Thoracic aorta (tissue), 2 donors: ENCODE measurements at regions not wholly inside any gene's neighbourhood (a gene's known extent, or its start where the extent isn't known, plus 50 kb on each side); places are given as distances from the start of the nearest gene placed in this dataset.
"Not testable (repeated sequence)": the region's sequence is repeated elsewhere in the genome, so short reads cannot be mapped to it uniquely, and the experiment has no call there.

Source experiments
- ATAC-seq: fragments of 150-250 bp; one replicate; pipeline ENCODE4 v1.8.0; 2017; ENCODE audit warnings: low read depth; ENCODE audit not compliant: insufficient number of reproducible peaks, low FRiP score
- DNase-seq: peaks from one replicate; pipeline ENCODE4 v3.0.0-alpha.2; 2020; ENCODE audit warnings: low spot score
- H3K27ac ChIP-seq, 2 donors: fragments of 200-600 bp; sonication (generic); 1 replicate in 1 of 2; 2 replicates in 1 of 2; pipeline ENCODE4 v1.5.1; 2016; ENCODE audit warnings: mild to moderate bottlenecking in 2 of 2, moderate library complexity in 2 of 2
- H3K27me3 ChIP-seq: fragments of 200-600 bp; sonication (generic); replicated peaks from 2 replicates; pipeline ENCODE4 v1.6.0; 2016; ENCODE audit warnings: mild to moderate bottlenecking; ENCODE audit not compliant: insufficient read depth
- H3K36me3 ChIP-seq: fragments of 200-600 bp; sonication (generic); one replicate; pipeline ENCODE4 v1.5.1; 2016
- H3K4me1 ChIP-seq, 2 donors: fragments of 200-600 bp; sonication (generic); 1 replicate in 1 of 2; 2 replicates in 1 of 2; pipeline versions ENCODE4 v1.5.1 to v1.6.0; 2016; ENCODE audit warnings: low read depth in 2 of 2, mild to moderate bottlenecking in 1 of 2; ENCODE audit not compliant: control insufficient read depth in 1 of 2
- H3K4me3 ChIP-seq: fragments of 200-600 bp; sonication (generic); 2 replicates; pipeline ENCODE4 v1.5.1; 2016; ENCODE audit warnings: mild to moderate bottlenecking
- H3K9me3 ChIP-seq: fragments of 200-600 bp; sonication (generic); 2 replicates; pipeline ENCODE4 v1.5.1; 2016
- TF ChIP-seq, protein P1 (sequence below): fragments of 200-600 bp; sonication (generic); IDR thresholded peaks from one replicate; pipeline ENCODE4 v1.5.1; 2019; ENCODE audit warnings: antibody characterized with exemption

- ATAC-seq: no peak
Measured at GRCh38 chr2:40020997-40021396, 241.9 kb upstream of the THUMPD2 start.

DNA sequence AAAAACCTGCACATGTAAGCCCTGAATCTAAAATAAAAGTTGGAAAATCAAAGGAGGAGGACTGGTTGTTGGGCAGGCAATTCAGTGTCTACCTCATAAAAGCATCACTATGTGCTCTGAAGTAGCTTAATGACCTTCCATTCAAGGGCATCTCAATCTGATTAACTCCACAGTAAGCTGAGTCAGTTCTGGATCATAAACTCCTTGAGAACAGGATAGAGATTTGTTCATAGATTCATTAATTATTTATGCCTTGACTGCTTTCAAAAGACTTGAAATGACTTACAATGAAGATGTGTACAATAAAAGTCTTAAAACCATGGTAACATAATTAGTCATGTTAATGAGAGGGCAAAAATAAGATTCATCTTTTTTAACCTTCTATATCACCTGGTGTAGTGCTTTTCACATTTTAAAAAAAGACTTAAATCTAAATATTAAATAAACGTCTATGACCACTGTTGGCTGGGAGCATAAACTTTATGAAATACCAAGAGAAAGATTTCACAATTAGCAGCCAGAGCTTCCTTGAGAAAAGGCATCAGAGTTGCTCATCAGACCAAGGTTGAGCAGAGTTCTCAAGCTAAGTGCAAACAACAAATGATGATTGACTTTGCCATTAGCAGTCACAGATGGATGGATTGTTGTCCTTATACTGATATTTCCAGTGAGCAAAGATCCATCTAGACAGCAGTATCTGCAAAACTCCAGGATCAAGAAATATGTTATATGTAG, 237.3 kb upstream of the THUMPD2 start:
- Histone ChIP-seq H3K27ac (no peak overlapping the region), H3K36me3 (no peaks in the 10 kb centered on the region), H3K9me3 (peaks cover 4% of the 10 kb centered on the region), H3K4me3 (no peak overlapping the region), H3K27me3 (no peaks in the 10 kb centered on the region), H3K4me1 (no peaks in the 10 kb centered on the region)
- no peak for DNase-seq
- TF ChIP-seq, protein P1, sequence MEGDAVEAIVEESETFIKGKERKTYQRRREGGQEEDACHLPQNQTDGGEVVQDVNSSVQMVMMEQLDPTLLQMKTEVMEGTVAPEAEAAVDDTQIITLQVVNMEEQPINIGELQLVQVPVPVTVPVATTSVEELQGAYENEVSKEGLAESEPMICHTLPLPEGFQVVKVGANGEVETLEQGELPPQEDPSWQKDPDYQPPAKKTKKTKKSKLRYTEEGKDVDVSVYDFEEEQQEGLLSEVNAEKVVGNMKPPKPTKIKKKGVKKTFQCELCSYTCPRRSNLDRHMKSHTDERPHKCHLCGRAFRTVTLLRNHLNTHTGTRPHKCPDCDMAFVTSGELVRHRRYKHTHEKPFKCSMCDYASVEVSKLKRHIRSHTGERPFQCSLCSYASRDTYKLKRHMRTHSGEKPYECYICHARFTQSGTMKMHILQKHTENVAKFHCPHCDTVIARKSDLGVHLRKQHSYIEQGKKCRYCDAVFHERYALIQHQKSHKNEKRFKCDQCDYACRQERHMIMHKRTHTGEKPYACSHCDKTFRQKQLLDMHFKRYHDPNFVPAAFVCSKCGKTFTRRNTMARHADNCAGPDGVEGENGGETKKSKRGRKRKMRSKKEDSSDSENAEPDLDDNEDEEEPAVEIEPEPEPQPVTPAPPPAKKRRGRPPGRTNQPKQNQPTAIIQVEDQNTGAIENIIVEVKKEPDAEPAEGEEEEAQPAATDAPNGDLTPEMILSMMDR: no peak
- no peak for ATAC-seq

More at GRCh38 chr2:40020997-40021396, 241.9 kb upstream of the THUMPD2 start:
- H3K27me3 ChIP-seq: no peaks in the 10 kb centered on the region
- H3K36me3 ChIP-seq: no peaks in the 10 kb centered on the region
- peaks cover 4% of the 10 kb centered on the region for H3K9me3 ChIP-seq
- DNase-seq: no peak
- no peak overlapping the region for H3K4me3 ChIP-seq
- TF ChIP-seq, protein P1: no peak
- H3K4me1 ChIP-seq: no peaks in the 10 kb centered on the region
- no peak overlapping the region for H3K27ac ChIP-seq

DNA sequence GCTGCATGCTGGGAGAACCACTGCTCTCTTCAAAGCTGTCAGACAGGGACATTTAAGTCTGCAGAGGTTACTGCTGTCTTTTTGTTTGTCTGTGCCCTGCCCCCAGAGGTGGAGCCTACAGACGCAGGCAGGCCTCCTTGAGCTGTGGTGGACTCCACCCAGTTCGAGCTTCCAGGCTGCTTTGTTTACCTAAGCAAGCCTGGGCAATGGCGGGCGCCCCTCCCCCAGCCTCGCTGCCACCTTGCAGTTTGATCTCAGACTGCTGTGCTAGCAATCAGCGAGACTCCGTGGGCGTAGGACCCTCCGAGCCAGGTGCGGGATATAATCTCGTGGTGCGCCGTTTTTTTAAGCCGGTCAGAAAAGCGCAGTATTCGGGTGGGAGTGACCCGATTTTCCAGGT, 234.9 kb upstream of the THUMPD2 start:
- not testable (repeated sequence) for ATAC-seq, H3K27ac ChIP-seq, H3K4me3 ChIP-seq, H3K27me3 ChIP-seq, H3K4me1 ChIP-seq, DNase-seq, H3K9me3 ChIP-seq, H3K36me3 ChIP-seq

- TF ChIP-seq, protein P1: no peak
- no peaks in the 10 kb centered on the region for H3K27me3 ChIP-seq
- no peaks in the 10 kb centered on the region for H3K4me1 ChIP-seq
- no peaks in the 10 kb centered on the region for H3K9me3 ChIP-seq
- no peak overlapping the region for H3K4me3 ChIP-seq
- DNase-seq (no peak), ATAC-seq (no peak)
- H3K27ac ChIP-seq: no peak overlapping the region
- H3K36me3 ChIP-seq: no peaks in the 10 kb centered on the region
Measured at GRCh38 chr2:40004336-40004735, 225.3 kb upstream of the THUMPD2 start.

GRCh38 chr2:40002339-40002738, 223.3 kb upstream of the THUMPD2 start:
- Histone ChIP-seq H3K36me3 (no peaks in the 10 kb centered on the region), H3K4me3 (no peak overlapping the region), H3K27ac (no peak overlapping the region), H3K27me3 (no peaks in the 10 kb centered on the region), H3K4me1 (no peaks in the 10 kb centered on the region), H3K9me3 (no peaks in the 10 kb centered on the region)
- TF ChIP-seq, protein P1: no peak
- ATAC-seq: no peak
- no peak for DNase-seq

GRCh38 chr2:39999864-40000263, 220.8 kb upstream of the THUMPD2 start:
- H3K27me3 ChIP-seq: no peaks in the 10 kb centered on the region
- H3K27ac ChIP-seq: no peak overlapping the region
- no peaks in the 10 kb centered on the region for H3K36me3 ChIP-seq
- DNase-seq (no peak), ATAC-seq (no peak)
- TF ChIP-seq, protein P1: no peak
- no peak overlapping the region for H3K4me3 ChIP-seq
- no peaks in the 10 kb centered on the region for H3K4me1 ChIP-seq
- H3K9me3 ChIP-seq: no peaks in the 10 kb centered on the region
